ENCODE measurements at regions not wholly inside any gene's neighbourhood (a gene's known extent, or its start where the extent isn't known, plus 50 kb on each side); places are given as distances from the start of the nearest gene placed in this dataset.

GRCh38 chr9:118449554-118449953, 745.4 kb downstream of the TLR4 start:
- no peak for TF ChIP-seq EZH2 (IDR thresholded peaks at IDR 0.05)
- no peak for TF ChIP-seq POLR2AphosphoS5 (IDR thresholded peaks at IDR 0.05; ENCODE audit: borderline replicate concordance, low read depth, low read length)
- no peak for TF ChIP-seq FOXP2 (optimal IDR thresholded peaks at IDR 0.05; ENCODE audit: control extremely low read depth, extremely low read length, insufficient read depth)

Measured in SK-N-MC (cell line).